Ovary (tissue), 7 donors: ENCODE measurements at regions not wholly inside any gene's neighbourhood (a gene's known extent, or its start where the extent isn't known, plus 50 kb on each side); places are given as distances from the start of the nearest gene placed in this dataset.

ENCODE experiments used
- DNase-seq, 5 donors: peaks; one replicate each; pipeline ENCODE4 v3.0.0-alpha.2; 2019 to 2020
- H3K27ac ChIP-seq, 2 donors: fragments of 200-600 bp; one replicate each; pipeline versions ENCODE4 v1.5.1 to v1.8.0; 2019 to 2022
- H3K27me3 ChIP-seq: fragments of 200-600 bp; one replicate; pipeline ENCODE4 v1.8.0; 2022
- H3K36me3 ChIP-seq: fragments of 200-600 bp; sonication (generic); one replicate; pipeline ENCODE4 v1.5.1; 2019
- H3K4me1 ChIP-seq: one replicate; pipeline ENCODE4 v1.8.1; 2013; ENCODE audit warnings: mild to moderate bottlenecking, moderate library complexity; ENCODE audit not compliant: insufficient read depth
- H3K4me3 ChIP-seq: fragments of 200-600 bp; sonication (generic); one replicate; pipeline ENCODE4 v1.5.1; 2017
- H3K9me3 ChIP-seq, 2 donors: fragments of 200-600 bp in 1 of 2; sonication (generic) in 1 of 2; one replicate each; pipeline versions ENCODE4 v1.5.1 to v1.8.1; 2013 to 2019; ENCODE audit warnings: mild to moderate bottlenecking in 1 of 2, moderate library complexity in 1 of 2
- EP300 ChIP-seq: sonication (generic); formaldehyde crosslinking; IDR thresholded peaks from one replicate; pipeline ENCODE4 v1.6.1; 2017; ENCODE audit warnings: antibody characterized with exemption
- POLR2A ChIP-seq: fragments of 450-650 bp; IDR thresholded peaks from one replicate; pipeline ENCODE4 v1.6.1; 2017; ENCODE audit warnings: antibody characterized with exemption, mild to moderate bottlenecking, moderate library complexity
- WGBS, 3 donors: extraction: QIAGEN DNeasy Blood & Tissue Kit in 1 of 3; methylation state at CpG; one replicate each; pipeline versions ENCODE4 v1.1.5 to v1.1.7; 2013 to 2017; 5-methylcytosine and 5-hydroxymethylcytosine counted together
- intact Hi-C, 4 donors: fragments of 100-400 bp; cut with DNase I; formaldehyde crosslinking; loops; one replicate each; pipeline versions ENCODE4 v1.11.0 to v1.15.1; 2022 to 2023
- TF ChIP-seq, protein P1 (sequence below), 3 donors: fragments of 450-650 bp in 2 of 3; fragments of 200-600 bp in 1 of 3; IDR thresholded peaks; one replicate each; pipeline versions ENCODE4 v1.5.1 to v1.8.0; 2016 to 2022; ENCODE audit warnings: antibody characterized with exemption in 3 of 3, mild to moderate bottlenecking in 1 of 3
- donor health status: DM: no; HTN: no; CAD: no; lungs with moderate emphysema.
- donor health status: DM: no; HTN: no; CAD: no.
- donor health status: Bipolar disorder and iron deficiency.
- donor health status: DM: no; HTN: no; CAD: no.
- donor health status: DM: yes; HTN: yes; CAD: no.

GRCh38 chr3:193813501-193813830 lies 220.5 kb downstream of the OPA1 start:
- TF ChIP-seq, protein P1, sequence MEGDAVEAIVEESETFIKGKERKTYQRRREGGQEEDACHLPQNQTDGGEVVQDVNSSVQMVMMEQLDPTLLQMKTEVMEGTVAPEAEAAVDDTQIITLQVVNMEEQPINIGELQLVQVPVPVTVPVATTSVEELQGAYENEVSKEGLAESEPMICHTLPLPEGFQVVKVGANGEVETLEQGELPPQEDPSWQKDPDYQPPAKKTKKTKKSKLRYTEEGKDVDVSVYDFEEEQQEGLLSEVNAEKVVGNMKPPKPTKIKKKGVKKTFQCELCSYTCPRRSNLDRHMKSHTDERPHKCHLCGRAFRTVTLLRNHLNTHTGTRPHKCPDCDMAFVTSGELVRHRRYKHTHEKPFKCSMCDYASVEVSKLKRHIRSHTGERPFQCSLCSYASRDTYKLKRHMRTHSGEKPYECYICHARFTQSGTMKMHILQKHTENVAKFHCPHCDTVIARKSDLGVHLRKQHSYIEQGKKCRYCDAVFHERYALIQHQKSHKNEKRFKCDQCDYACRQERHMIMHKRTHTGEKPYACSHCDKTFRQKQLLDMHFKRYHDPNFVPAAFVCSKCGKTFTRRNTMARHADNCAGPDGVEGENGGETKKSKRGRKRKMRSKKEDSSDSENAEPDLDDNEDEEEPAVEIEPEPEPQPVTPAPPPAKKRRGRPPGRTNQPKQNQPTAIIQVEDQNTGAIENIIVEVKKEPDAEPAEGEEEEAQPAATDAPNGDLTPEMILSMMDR (IDR thresholded peaks at IDR 0.05), result no peak
- TF ChIP-seq POLR2A (no peak), EP300 (no peak)
- H3K4me3 ChIP-seq, result no peak overlapping the region
- H3K4me1 ChIP-seq, result peaks cover 3% of the 10 kb centered on the region
- intact Hi-C loops, result no loop called here
- WGBS, 3 donors, result 90 to 94% (median 93%) methylated on average over 3 of the region's 3 CpGs
- H3K27ac ChIP-seq, result no peak overlapping the region
- no peaks in the 10 kb centered on the region for H3K36me3 ChIP-seq
- DNase-seq, result no peak
- H3K27me3 ChIP-seq, result no peaks in the 10 kb centered on the region
- H3K9me3 ChIP-seq, result no peaks in the 10 kb centered on the region

DNA sequence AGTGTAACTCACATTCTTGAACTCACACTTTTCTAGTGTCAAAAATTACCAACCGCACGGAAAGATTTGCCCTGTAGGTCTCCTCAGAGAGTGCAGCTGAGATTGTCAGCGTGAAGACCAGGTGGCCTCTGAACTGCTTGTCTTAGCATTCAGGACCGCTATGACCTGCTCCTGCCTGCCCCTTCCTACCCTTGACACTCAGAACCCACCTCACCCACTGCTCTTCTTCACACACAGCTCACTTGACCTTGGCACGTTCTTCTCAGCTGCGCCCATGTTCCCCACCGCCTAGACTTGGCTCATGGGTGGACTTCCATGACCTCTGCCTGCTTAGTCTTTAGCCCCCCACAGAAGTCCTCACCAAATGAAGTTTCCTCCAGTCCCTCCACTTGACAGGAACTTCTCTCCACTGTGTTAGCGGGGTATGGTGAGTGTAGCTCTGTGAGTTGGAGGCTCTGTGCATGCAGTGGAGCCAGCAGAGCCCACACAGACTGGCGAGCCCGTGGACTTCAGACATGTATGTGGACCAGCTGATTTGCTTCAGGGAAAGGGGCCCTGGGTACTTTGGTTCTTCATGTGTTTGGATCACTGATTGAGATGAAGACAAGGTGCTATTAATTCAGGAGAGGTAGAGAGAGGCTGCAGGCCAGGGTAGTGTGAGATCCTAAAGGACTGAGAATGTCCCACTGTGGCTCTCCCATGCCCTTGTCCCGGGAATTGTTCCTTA lies 221.3 kb downstream of the OPA1 start:
- Histone ChIP-seq H3K4me1 (peaks cover 3% of the 10 kb centered on the region), H3K36me3 (no peaks in the 10 kb centered on the region), H3K9me3 (no peaks in the 10 kb centered on the region), H3K4me3 (no peak overlapping the region), H3K27me3 (no peaks in the 10 kb centered on the region), H3K27ac (no peak overlapping the region)
- DNase-seq, result no peak
- intact Hi-C loops, result no loop called here
- no peak for TF ChIP-seq POLR2A
- no peak for TF ChIP-seq EP300
- TF ChIP-seq, protein P1 (IDR thresholded peaks at IDR 0.05), result no peak
- WGBS, 3 donors, result 93 to 96% (median 95%) methylated on average over 11 of the region's 11 CpGs

DNA sequence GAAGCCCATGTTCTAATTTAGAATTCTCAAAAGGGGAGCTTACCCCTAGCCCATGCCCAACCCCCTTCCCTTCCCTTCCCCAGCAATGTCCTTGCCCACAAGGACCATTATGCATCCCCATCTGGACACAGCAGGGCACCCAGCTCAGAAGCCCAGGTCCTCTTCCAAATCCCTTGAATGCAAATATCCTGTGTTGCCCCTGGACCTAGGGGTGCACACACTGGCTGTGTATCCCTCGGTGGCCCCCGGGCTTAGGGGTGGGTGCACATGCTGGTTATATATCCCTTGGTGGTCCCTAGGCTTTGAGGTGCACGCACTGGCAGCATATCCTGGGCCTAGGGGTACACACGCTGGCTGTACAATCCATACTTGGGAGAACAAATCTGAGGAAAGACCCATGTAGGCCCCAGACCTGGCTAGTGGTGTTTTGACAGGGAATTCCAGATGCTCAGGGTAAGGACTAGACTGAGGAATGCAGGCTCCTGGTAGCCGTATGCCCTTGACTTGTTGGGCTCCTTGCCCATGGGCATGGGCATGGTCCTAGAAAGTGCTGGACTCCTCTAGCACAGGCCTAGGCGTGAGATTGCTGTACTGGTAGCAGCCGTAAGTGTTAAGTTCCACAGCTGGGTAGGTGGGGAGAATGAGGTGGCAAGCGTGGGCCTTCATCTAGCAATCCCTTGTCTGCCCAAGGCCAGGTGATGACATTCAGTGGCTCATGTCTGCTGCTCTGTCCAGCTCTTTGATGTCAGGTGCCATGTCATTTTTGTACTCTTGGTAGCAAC lies 222.4 kb downstream of the OPA1 start:
- Histone ChIP-seq H3K27ac (no peak overlapping the region), H3K4me3 (no peak overlapping the region), H3K4me1 (peaks cover 3% of the 10 kb centered on the region), H3K36me3 (no peaks in the 10 kb centered on the region), H3K9me3 (no peaks in the 10 kb centered on the region), H3K27me3 (no peaks in the 10 kb centered on the region)
- TF ChIP-seq POLR2A (no peak), EP300 (no peak)
- TF ChIP-seq, protein P1 (IDR thresholded peaks at IDR 0.05), result no peak
- intact Hi-C loops, result no loop called here
- 85 to 98% (median 92%) methylated on average over 6 to 8 of the region's 8 CpGs for WGBS, 3 donors
- no peak for DNase-seq

DNA sequence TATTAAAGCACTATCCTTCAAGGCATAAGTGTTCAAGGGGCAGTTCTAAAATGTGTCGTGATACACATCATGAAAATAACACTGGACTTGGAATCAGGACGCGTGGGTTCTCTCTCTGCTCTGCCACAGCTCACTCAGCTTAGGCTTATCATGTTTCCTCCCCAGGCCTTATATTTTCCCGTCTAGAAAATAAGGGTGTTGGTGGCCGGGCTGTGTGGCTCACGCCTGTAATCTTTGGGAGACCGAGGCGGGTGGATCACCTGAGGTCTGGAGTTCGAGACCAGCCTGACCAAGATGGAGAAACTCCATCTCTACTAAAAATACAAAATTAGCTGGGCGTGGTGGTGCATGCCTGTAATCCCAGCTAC lies 223.0 kb downstream of the OPA1 start:
- no peaks in the 10 kb centered on the region for H3K36me3 ChIP-seq
- TF ChIP-seq, protein P1 (IDR thresholded peaks at IDR 0.05), result no peak
- no peak for TF ChIP-seq POLR2A
- no peak for TF ChIP-seq EP300
- H3K9me3 ChIP-seq, result no peaks in the 10 kb centered on the region
- H3K4me3 ChIP-seq, result no peak overlapping the region
- WGBS, 3 donors, result 87 to 95% (median 92%) methylated on average over 10 of the region's 10 CpGs
- intact Hi-C loops, result no loop called here
- no peak for DNase-seq
- no peak overlapping the region for H3K27ac ChIP-seq
- no peaks in the 10 kb centered on the region for H3K27me3 ChIP-seq
- H3K4me1 ChIP-seq, result peaks cover 3% of the 10 kb centered on the region
